Panc1 (cell line): ENCODE measurements at regions not wholly inside any gene's neighbourhood (a gene's known extent, or its start where the extent isn't known, plus 50 kb on each side); places are given as distances from the start of the nearest gene placed in this dataset.

Experiments
- ATAC-seq: fragments of 200-7000 bp; cut with Tn5 transposase; 2 replicates; pipeline ENCODE4 v1.9.1; 2020; ENCODE audit warnings: mild to moderate bottlenecking, moderate library complexity
- BruUV-seq: library from RNA; stranded (reverse); fragments of 400-500 nt; replicated peaks from 2 replicates; lab custom pipeline; 2021; lab: Mats Ljungman, UMichigan
- CTCF ChIA-PET: fragments of 300-600 bp; sonication (Branson Sonifier 250); formaldehyde crosslinking; loops from one replicate; lab custom pipeline; 2022; ENCODE audit warnings: antibody characterized with exemption; lab: Charles Lee
- POLR2A ChIA-PET: fragments of 300-600 bp; sonication (Branson Sonifier 250); formaldehyde crosslinking; loops from one replicate; lab custom pipeline; 2022; ENCODE audit warnings: antibody characterized with exemption; lab: Charles Lee
- DNase-seq: peaks from one replicate; pipeline ENCODE4 v3.0.0-alpha.2; 2010; ENCODE audit warnings: low read depth, low spot score
- H3K27ac ChIP-seq: 2 replicates; pipeline ENCODE4 v1.5.1; 2011; ENCODE audit warnings: mild to moderate bottlenecking, low read length, inconsistent platforms
- H3K27me3 ChIP-seq: fragments of 200-500 bp; sonication (Bioruptor generic); 2 replicates; pipeline ENCODE4 v1.6.0; 2014; ENCODE audit warnings: low read length, inconsistent platforms; ENCODE audit not compliant: control insufficient read depth, insufficient read depth
- H3K36me3 ChIP-seq: fragments of 200-500 bp; sonication (Bioruptor generic); 2 replicates; pipeline ENCODE4 v1.5.1; 2014; ENCODE audit warnings: inconsistent platforms, mild to moderate bottlenecking, low read length, moderate library complexity; ENCODE audit not compliant: control insufficient read depth, insufficient read depth
- H3K4me1 ChIP-seq: 2 replicates; pipeline ENCODE4 v1.5.1; 2011; ENCODE audit warnings: inconsistent platforms, mild to moderate bottlenecking, low read length, moderate library complexity; ENCODE audit not compliant: control insufficient read depth, insufficient read depth
- H3K4me3 ChIP-seq, 2 experiments: 2 replicates each; pipeline ENCODE4 v1.5.1; 2011 to 2012; ENCODE audit warnings: low read depth in 2 of 2, low read length in 2 of 2, mild to moderate bottlenecking in 2 of 2, inconsistent platforms in 1 of 2, moderate library complexity in 1 of 2
- H3K9me3 ChIP-seq: fragments of 200-500 bp; sonication (Bioruptor generic); 2 replicates; pipeline ENCODE4 v1.5.1; 2014; ENCODE audit warnings: low read depth, mild to moderate bottlenecking, inconsistent platforms, low read length, moderate library complexity; ENCODE audit not compliant: control insufficient read depth, insufficient read depth
- POLR2AphosphoS5 ChIP-seq: IDR thresholded peaks from 2 replicates; pipeline ENCODE4 v1.6.1; 2012; ENCODE audit warnings: mild to moderate bottlenecking, low read depth, low read length, moderate library complexity
- REST ChIP-seq, 2 experiments: IDR thresholded peaks; 2 replicates each; pipeline ENCODE4 v1.6.1; 2011 to 2012; ENCODE audit warnings: low read depth in 2 of 2, control low read depth in 1 of 2, low read length in 1 of 2, mild to moderate bottlenecking in 1 of 2, moderate library complexity in 1 of 2; ENCODE audit not compliant: insufficient read depth in 1 of 2
- SIN3A ChIP-seq: IDR thresholded peaks from 2 replicates; pipeline ENCODE4 v1.6.1; 2012; ENCODE audit warnings: low read depth, mild to moderate bottlenecking, low read length, moderate library complexity, borderline replicate concordance; ENCODE audit not compliant: insufficient read depth
- TCF7L2 ChIP-seq: IDR thresholded peaks from 2 replicates; pipeline ENCODE4 v1.6.1; 2011; ENCODE audit warnings: mild to moderate bottlenecking, low read depth, low read length, inconsistent platforms
- in situ Hi-C: cut with HindIII; loops from 2 replicates; pipeline ENCODE4 v1.10.0; 2016; ENCODE audit warnings: low sequenced_read_pairs, low pct_unique_long_range_greater_than_20kb
- intact Hi-C: fragments of 100-400 bp; cut with micrococcal nuclease; formaldehyde crosslinking; loops from one replicate; pipeline ENCODE4 v1.10.0; 2022; ENCODE audit not compliant: unreplicated experiment
- TF ChIP-seq, protein P1 (sequence below): fragments of 450-650 bp; IDR thresholded peaks from 2 replicates; pipeline ENCODE4 v1.5.1; 2017; ENCODE audit warnings: mild to moderate bottlenecking

DNA sequence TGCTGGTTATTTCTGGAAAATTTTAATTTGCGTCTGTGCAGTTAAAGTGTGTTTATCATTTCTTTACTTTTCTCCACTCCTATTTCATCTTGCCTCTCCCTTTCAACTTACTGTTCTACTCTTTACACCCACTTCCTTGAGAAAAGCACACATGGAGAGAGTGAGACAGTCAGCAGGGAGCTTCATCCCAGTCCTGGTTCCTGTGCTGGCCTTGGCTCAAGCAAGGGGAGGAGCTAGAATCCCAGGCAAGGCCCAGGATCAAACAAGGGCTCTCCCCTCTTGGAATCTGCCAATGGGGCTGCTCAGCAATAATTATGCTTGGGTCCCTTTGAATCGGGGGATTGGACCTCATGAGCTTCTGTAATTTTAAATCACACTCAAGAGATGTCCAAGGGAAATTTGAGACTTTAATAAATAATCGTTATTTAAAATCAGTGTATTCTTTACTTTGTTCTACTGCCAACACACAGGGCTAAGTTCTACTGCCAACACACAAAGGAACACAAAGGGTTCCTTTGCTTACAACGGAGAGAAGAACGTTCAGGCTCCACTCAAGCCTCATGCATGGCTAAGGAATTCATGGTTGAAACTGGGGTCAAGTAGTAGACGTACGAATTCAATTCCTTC, 439.3 kb upstream of the DAB2 start:
- no peaks in the 10 kb centered on the region for H3K36me3 ChIP-seq
- ChIA-PET CTCF (no interaction called here), POLR2A (no interaction called here)
- no TSS peak for BruUV-seq
- H3K27me3 ChIP-seq = no peaks in the 10 kb centered on the region
- TF ChIP-seq, protein P1, sequence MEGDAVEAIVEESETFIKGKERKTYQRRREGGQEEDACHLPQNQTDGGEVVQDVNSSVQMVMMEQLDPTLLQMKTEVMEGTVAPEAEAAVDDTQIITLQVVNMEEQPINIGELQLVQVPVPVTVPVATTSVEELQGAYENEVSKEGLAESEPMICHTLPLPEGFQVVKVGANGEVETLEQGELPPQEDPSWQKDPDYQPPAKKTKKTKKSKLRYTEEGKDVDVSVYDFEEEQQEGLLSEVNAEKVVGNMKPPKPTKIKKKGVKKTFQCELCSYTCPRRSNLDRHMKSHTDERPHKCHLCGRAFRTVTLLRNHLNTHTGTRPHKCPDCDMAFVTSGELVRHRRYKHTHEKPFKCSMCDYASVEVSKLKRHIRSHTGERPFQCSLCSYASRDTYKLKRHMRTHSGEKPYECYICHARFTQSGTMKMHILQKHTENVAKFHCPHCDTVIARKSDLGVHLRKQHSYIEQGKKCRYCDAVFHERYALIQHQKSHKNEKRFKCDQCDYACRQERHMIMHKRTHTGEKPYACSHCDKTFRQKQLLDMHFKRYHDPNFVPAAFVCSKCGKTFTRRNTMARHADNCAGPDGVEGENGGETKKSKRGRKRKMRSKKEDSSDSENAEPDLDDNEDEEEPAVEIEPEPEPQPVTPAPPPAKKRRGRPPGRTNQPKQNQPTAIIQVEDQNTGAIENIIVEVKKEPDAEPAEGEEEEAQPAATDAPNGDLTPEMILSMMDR = no peak
- no peak for TF ChIP-seq REST (IDR thresholded peaks at IDR 0.05; ENCODE audit: insufficient read depth in 1 of 2, low read depth in 2 of 2, low read length in 1 of 2)
- no peak for TF ChIP-seq TCF7L2
- no peak for TF ChIP-seq SIN3A
- TF ChIP-seq POLR2AphosphoS5 = no peak
- DNase-seq (no peak), ATAC-seq (no peak)
- H3K4me1 ChIP-seq = no peaks in the 10 kb centered on the region
- no peak overlapping the region for H3K27ac ChIP-seq
- H3K9me3 ChIP-seq = no peaks in the 10 kb centered on the region
- H3K4me3 ChIP-seq = no peak overlapping the region
- in situ Hi-C loops (no loop called here), intact Hi-C loops (no loop called here)

DNA sequence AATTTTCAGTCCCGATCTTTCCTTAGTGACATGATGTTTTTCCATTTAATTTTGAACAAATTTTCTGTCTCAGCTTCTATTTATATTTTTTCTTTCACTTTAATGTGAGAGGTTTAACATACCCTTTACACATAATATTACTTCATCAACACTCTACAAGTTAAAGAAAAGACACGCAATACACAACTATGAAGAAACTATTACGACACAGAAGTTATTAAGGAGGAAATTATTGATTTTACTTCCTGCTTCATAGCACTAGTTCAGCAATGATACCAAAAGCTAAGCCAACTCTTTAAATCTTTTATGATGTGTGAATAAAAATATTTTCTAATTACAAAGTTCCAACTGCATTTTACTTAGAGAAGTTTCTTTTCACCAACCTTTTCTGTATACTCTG, 432.3 kb upstream of the DAB2 start:
- no peak overlapping the region for H3K27ac ChIP-seq
- H3K4me1 ChIP-seq = no peaks in the 10 kb centered on the region
- ATAC-seq (no peak), DNase-seq (no peak)
- ChIA-PET POLR2A (no interaction called here), CTCF (no interaction called here)
- H3K27me3 ChIP-seq = no peaks in the 10 kb centered on the region
- H3K9me3 ChIP-seq = no peaks in the 10 kb centered on the region
- H3K36me3 ChIP-seq = no peaks in the 10 kb centered on the region
- H3K4me3 ChIP-seq = no peak overlapping the region
- TF ChIP-seq SIN3A (no peak), POLR2AphosphoS5 (no peak), REST (IDR thresholded peaks at IDR 0.05; ENCODE audit: insufficient read depth in 1 of 2, low read depth in 2 of 2, low read length in 1 of 2) (no peak), TCF7L2 (no peak)
- TF ChIP-seq, protein P1 = no peak
- in situ Hi-C loops (no loop called here), intact Hi-C loops (no loop called here)
- no TSS peak for BruUV-seq
